GM19452 (cell line): ENCODE measurements at regions not wholly inside any gene's neighbourhood (a gene's known extent, or its start where the extent isn't known, plus 50 kb on each side); places are given as distances from the start of the nearest gene placed in this dataset.

Source experiments
- ATAC-seq: cut with Tn5 transposase; IDR thresholded peaks from one replicate; pipeline ENCODE4 v1.9.1; 2021; ENCODE audit not compliant: unreplicated experiment

DNA sequence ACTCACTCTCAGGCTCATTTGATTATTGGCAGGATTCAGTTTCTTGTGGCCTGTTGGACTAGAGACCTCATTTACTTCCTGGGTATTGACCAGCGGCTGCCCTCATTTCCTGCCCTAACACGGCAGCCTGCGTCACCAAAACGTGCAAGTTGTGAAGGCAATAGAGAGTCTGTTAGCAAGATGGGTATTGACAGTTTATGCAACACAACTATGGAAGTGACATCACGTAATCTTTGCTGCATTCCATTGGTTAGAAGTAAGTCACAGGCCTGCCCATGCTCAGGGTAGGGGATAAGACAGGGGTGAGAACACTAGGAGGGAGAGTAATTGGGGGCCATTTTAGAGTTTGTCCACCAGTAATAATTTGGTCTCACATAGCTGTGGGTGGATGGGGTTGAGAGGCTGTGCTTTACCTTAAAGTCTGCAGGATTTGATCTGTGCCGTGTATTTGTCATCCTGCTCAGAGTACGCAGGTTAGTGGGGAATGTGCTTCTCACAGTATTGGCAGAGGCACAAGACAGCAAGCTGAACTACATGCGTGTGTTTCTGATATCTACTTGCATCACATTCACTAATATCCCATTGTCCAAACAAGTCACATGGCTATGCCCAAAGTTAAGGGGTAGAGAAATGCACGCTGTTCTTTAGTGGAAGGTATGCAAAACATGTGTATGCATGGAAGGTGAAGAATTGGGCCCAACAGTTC lies 83.3 kb downstream of the EDEM1 start:
- ATAC-seq = no peak

DNA sequence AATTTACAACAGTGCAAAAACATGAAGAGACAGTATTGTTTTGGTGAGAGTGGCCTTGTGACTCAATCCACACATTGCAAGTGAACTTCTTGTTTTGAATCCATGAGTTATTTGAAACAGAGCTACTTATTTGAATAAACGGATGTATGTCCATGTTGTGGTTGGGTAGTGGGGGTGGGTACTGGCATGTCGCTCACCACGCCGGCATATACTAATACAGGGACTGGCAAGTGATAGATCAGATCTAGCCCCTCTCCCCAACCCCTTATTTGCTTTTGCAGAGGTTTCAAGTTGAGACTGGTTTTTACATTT lies 83.8 kb downstream of the EDEM1 start:
- no peak for ATAC-seq

DNA sequence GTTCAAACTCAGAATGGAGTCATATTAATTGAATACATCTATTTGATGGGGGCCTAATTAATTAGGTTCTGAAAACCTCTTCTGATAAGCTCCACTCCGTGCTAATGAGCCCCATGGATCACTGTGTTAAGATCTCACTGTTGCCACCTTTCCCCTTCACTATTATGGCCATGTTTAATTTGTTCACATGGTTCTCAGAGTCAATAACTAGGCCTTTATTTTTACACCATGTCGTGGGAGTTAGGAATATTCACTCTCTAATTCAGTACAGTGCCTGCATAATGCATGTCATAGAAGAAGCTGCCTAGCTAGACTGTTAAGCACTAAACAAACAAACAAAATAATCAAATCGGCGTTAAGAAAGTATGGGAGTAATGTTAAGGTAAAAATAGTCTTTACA lies 84.9 kb downstream of the EDEM1 start:
- ATAC-seq = no peak

DNA sequence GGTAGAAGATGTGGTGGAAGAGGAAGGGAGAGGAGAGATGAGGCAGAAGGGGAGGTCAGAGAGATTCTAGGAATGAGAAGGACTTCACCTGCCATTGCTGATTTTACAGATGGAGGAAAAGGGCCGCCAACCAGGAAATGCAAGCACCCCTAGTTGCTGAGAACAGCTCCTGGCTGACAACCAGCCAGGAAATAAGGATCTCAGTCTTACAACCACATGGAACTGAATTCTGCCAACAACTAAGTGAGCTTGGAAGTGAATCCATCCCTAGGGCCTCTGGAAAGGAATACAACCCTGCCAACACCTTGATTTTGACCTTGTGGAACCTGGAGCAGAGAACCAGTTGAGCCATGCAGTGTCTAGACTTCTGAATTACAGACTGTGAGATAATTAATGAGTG lies 86.6 kb downstream of the EDEM1 start:
- ATAC-seq = no peak

DNA sequence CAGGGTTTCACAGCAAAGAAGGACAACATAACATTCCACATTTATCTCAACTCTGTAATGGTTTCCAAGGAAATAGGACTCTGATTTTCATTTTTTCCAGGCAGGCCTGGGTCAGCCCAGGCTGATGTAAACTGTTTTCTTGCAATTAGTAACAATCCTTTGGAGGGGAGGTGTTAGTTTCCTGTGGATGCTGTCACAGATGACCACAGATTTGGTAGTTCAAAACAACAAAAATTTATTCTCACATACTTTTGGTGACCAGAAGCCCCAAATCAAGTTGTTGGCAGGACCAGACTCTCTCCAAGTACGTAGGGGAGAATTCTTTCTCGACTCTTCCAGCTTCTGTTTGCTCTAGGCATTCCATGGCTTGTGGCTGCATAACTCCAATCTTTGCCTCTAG lies 88.0 kb downstream of the EDEM1 start:
- no peak for ATAC-seq

DNA sequence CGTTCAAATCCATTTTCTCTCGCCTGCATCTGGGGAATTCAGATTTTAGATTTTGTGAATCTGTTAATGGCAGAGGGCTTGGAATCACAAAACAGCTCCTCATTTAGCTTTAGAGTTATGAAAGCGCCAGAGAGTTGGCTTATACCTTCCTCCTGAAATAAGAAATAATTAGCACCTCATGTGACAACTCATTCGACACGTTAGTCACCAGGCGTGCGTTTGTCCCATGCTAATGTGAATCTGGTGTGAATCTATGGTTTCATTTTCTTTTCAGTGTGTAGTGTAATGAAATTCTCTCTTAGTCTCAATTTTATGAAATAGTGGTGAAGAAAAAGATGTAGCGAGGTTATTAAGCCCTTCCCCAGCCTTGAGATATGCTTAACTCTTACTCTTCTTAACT lies 89.4 kb downstream of the EDEM1 start:
- ATAC-seq = no peak

DNA sequence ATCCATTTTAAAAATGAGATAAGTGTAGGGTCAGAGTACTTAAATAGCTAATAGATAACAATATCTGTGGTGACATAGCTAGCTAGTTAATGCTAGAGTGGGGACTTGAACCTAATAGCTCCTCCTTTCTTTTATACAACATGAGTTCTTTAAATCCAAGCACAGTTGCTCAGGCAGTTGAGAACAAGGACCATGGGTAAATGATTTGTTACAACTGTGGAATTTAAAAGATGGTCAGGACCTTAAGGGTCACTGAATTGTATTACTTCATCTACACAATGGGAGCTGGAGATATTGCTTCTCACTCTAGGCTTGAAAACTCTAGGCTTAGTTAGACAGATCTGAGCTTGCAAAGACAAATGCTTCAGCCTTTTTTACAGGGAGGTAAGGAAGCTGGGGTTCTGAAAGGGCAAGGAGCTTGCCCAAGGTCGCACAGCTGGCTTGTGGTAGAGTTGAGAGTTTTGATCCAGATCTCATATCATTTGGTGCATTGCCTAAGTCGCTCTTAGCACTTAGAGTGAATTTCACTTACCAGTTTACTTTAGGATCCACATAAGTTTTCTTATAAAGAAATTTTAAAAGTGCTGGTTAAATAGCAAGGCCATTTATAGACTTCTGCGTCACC lies 90.2 kb downstream of the EDEM1 start:
- ATAC-seq = no peak

DNA sequence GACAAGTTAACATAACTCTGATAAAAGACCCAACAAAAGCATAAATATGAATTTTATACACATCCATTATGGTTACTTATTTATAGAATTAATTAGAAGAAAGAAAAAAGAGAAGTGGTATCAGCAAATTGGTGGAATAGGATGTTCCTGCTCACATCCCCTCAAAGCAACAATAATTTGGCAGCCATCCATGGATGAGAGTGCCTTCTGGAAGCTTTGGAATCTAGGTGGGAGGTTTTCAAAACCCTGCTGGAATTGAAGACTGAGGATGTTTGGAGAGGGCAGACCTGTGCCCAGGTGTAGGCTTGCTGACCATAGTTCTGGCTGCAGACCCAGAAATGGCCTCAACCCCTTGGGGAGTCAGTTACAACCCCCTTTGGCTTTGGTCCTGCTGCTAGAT lies 91.2 kb downstream of the EDEM1 start:
- ATAC-seq = no peak

DNA sequence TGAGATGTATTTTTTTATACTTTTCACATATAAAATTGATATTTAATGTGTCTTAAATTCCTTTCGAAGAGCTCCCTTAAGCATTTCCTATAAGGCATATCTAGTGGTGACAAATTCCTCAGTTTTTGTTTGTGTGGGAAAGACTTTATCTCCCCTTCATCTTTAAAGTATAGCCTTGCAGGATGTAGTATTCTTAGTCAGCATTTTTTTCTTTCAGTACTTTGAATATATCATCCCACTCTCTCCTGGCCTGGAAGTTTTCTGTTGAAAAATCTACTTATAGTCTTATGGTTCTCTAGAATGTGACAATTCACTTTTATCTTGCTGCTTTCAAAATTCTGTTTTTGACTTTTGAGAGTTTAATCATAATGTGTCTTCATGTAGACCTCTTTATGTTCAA lies 95.2 kb downstream of the EDEM1 start:
- ATAC-seq = no peak

DNA sequence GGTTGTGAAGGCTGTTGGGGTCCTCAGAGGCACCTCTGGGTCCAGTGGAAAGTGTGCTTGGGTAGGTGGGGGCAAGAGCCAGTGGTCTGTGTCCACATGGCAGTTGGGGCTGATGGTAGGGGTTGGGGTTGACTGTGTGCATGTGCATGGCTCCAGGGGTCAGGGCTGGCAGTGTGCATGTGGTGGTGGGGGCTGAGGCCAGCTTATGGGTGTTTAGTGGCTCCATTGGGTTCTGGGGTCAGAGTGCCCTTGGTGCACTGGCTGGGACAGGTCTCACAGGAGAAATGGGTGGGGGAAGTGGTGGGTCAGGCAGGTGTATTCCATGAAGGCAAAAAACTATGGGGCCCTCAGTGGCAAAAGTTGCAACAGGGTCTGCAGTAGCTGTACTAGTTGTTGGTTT lies 97.9 kb downstream of the EDEM1 start:
- ATAC-seq = no peak

DNA sequence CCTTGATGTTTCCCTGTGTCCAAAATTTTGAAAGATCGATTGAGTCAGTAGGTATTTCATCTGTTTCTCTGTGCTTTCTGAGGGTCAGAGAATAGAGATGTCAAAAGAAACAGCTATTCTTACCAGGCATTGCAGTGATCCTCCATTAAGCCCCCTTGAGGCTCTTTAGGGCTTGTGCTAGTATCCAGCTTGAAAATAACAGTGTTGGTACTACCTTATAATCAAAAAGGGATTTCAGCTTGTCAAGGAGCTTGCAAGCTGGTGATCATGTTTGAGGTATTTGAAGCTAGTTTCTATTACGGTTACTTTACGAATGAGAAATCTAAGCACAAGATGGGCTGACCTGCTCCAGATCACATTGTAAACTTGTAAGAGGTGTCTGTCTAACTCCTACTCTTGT lies 103.4 kb downstream of the EDEM1 start:
- no peak for ATAC-seq

DNA sequence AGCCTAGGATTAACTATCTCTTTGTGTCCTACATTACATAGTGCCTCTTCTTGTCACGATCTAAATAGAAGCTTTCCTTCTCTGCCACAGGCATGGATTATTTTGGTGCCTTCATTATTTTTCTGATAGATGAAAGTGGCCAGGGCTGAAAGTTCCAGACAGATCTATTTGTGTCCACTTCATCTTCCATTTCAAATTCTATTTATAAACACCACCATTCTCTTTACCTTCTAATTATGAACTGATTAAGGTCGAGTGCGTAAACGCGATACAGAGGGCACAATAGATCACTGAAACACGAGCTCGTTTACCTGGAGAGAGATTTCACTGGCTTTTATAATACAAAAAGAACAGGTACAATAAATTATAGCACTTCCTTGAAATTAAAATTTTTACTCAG lies 105.0 kb downstream of the EDEM1 start:
- no peak for ATAC-seq

DNA sequence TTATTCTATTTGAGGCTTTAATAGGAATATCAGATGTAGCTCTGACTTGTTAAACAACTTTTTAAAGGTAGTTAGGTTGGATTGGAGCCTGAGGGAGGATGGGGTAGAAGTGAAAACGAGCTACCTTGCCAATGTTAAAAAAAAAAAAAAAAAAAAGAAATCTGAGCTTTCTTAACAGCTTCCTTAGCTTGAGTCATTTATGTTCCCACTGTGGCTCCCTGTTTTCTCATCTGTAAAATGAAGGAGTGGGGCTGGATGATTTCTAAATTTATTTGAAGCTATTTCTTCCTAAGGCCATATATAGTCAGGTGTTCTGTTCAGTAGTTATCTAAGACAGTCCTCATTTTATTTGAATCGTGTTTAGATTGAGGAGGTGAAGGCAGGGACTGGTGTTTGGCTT lies 105.7 kb downstream of the EDEM1 start:
- ATAC-seq = no peak

DNA sequence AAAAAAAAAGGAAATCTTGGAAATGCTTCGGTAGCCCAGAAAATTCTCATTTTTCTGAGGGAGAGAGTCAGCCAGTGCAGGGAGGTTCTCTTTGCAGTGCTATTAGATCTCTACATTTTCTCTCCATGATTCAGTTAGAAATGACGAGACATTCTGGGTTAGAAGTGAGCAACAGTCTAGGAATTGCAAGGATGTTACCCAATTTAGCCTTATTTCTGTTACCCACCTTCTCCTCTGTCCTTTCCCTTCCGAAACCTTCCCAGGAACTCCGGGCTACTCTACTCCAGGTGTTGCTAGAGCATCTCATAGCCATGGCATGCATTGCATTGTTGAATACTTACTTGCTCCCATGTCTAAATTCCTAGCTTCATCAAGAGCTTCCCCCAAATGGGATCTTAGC lies 106.8 kb downstream of the EDEM1 start:
- no peak for ATAC-seq

DNA sequence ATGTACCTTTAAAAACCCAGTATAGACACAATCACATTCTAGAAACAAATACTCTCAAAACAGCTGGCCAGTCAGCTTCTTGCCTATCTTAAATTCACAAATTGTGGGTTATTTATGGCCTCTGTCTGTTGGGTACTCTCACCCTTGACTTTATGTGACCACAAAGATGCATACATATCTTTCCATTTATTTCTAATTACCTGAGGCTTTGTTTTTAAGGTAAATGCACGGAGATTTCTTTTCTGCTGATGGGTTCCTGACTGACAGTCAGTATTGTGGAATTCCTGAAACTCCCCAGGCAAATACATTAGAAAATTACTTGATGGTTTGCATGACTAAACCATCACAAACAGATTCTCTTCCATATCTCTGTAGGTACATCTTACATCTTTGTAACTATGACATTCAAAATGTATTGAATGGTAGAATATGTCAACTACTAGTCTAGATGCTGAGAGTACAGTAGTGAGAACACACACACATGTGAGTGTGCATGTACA lies 107.7 kb downstream of the EDEM1 start:
- ATAC-seq = no peak

DNA sequence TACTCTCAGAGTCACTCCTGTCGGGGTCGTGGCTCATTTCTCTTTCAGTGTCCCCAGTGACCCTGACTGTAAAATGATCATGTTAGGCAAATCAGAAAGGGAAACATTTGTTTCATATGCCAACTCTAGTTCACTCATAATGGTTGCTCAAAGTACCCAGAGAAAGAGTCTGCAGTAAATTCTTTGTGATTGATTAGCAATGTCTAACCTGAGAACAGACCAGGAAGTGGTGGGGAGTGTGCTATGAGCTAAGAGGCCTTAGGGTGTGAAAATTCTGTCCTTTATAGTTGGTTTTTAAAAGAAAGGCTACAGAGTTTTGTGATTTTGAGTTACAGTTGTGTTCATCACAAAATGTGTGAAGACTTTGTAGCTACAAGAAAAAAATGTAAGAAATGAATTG lies 108.9 kb downstream of the EDEM1 start:
- no peak for ATAC-seq

DNA sequence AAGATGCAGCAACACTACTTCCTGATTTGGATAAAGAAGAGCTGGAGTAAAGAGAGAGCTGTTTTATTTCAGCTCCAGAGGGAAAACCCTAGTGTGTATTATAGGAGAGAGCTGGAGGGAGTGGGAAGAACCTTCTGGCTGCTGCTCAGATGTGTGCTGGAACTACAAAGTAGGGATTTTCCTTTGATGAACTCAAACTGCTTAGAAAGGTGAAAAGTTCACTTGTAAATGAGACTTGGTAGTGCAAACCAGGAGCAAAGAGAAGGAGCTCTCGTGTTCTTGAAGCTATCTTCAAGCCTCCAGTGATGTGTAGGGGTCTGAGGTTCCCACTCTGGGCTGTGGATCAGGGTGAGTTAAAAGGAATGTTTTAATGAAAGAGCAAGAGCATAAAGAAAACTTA lies 110.4 kb downstream of the EDEM1 start:
- peak; percentile 7 for ATAC-seq

DNA sequence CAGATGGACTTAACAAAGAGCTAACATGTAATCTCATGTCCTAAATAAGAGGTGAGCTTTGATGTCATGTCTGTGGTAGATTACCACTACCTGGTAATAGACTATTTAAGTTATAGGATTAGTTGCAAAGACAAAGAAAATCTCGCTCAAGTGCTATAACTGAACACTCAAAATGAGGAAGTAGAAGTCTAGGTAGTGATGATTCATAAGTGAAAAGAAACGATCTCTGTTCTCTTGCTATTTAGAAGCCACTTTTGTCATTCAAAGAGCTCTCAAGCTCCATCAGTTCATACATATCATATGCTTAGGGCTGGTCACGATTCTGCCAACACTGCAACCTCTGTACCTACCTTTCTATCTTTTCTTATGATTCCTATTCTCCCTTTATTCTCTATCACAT lies 110.9 kb downstream of the EDEM1 start:
- ATAC-seq = peak; percentile 94

DNA sequence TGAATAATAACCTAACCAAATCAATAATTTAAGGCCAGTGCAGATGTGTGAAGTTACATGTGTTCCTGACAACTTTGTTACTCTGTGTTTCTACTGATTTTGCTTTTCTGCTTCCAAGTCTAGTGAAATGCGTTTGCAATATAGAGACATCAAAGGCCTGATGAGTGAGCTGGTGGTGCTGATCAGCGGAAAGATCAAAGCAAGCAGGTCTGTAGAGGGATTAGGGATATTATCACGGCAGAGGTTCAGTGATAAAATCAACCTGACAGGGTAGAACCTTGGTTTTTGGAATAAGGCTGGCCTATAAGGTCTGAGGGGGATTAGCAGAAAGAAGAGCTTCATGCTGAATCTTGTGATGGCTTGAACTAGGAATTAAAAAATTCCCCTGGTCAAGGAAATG lies 111.7 kb downstream of the EDEM1 start:
- no peak for ATAC-seq

DNA sequence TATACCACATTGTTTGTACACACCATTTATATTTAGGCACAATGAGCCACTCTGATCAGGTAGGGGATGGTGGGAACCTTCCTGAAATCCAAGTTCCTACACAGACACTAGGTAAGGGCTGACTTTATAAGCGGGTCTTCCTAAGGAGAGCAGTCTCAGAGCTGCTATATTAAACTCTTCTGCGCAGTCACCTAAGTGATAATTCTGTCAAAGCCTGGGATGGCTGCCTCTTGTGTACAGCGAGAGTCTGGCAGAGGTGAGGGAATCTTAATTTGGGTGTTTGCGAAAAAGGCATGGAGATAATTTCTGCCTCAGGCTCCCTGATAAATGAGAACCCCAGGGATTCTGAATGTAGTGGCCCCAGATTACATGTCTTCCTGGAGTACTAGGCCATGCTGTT lies 113.1 kb downstream of the EDEM1 start:
- ATAC-seq = no peak

DNA sequence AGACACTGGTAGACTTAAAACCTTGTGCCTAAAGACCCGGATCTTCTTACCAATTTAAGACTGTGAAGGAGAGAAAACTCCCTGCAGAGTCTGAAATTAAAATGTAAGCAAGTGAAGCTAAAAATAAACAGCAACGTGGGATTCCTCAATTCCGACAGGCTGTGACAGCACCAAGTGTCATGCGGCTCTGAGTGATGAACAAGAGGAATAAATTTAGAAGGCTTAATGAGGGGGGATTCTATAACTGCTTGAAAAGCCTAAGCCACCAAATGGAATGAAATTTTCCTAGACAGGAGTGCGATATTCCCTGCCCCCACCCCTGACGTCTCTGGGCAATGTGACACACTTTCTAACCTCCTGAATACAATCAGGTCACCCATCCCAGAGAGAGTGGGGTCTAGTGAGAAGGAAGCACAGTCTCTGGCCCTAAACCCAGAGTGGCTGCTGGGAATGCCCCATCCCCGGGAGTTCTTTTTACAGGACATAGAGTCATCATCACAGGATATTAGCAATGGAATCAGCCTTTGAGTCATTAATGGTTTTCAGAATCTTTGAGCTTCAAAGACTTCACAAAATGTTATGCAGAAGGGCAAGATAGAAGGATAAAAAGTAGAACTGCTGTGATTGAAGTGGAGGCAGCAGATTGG lies 114.3 kb downstream of the EDEM1 start:
- ATAC-seq = no peak

DNA sequence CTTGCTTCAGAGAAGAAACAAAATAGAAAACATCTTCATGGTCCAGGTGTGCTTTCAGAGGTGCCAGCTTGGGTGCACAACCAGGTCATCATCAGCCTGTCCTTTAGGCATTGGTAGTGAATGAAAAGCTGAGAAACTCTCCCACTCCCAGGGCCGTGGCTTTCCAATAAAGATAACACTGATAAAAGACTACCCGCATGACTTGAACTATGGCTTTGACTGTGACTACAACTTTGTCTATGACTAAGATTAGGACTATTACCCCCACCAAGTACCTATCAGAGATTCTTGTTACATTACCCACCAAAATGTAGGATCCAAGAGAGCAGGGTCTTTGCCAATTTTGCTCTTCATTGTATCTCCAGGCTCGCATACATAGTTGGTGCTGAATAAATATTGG lies 115.2 kb downstream of the EDEM1 start:
- no peak for ATAC-seq

DNA sequence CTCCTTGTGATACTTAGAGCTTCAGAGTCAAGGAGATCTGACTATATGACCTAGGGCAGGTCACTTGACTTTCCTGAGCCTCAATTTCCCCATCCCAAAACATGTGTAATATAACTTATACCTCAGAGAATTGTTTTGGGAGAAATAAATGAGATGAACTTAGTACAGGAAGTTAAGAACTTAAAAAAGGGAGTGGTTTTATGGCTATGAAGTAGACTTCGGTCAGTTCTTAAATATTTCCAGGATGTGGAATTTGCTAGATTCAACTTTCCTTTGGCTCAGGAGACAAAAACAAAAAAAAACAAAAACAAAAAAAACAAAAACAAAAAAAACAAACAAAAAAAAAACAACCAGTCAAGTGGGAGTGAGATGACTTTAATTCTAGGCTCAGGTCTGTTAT lies 116.7 kb downstream of the EDEM1 start:
- no peak for ATAC-seq
